K562 (cell line): ENCODE measurements at regions not wholly inside any gene's neighbourhood (a gene's known extent, or its start where the extent isn't known, plus 50 kb on each side); places are given as distances from the start of the nearest gene placed in this dataset.

Experiments used
- ATAC-seq: fragments of 200-7000 bp; cut with Tn5 transposase; 3 replicates; pipeline ENCODE4 v1.9.1; 2020; ENCODE audit warnings: moderate library complexity
- BruUV-seq: library from RNA; stranded (reverse); fragments of 400-500 nt; replicated peaks from 2 replicates; lab custom pipeline; 2021; lab: Mats Ljungman, UMichigan
- CTCF ChIA-PET: fragments of 300-600 bp; formaldehyde crosslinking; extraction: SDS; loops from one replicate; lab custom pipeline; 2021; ENCODE audit warnings: low intra/inter-chr PET ratio; lab: Yijun Ruan, JAX
- POLR2A ChIA-PET: fragments of 300-600, 350-650 bp; sonication (Branson Sonifier 250); formaldehyde crosslinking; extraction: SDS; loops from one replicate; lab custom pipeline; 2021; ENCODE audit warnings: antibody characterized with exemption, inconsistent platforms; lab: Yijun Ruan, JAX
- DNase-seq, 4 experiments: peaks; one replicate each; pipeline versions ENCODE4 v3.0.0 to v3.0.0-alpha.2; 2011 to 2018; ENCODE audit warnings: low spot score in 3 of 4, mixed read lengths in 3 of 4; ENCODE audit errors: extremely low read depth in 1 of 4
- FAIRE-seq: peaks from 2 replicates; lab custom pipeline; 2011; peaks lifted over from hg19 to GRCh38; lab: Jason Lieb, UNC
- H2AFZ ChIP-seq: 2 replicates; pipeline ENCODE4 v1.6.0; 2011; ENCODE audit warnings: low read depth, low read length, control low read depth, inconsistent platforms
- H3K27ac ChIP-seq: fragments of 200-600 bp; 3 replicates; pipeline ENCODE4 v1.8.0; 2011; ENCODE audit warnings: low read depth, mild to moderate bottlenecking, control low read depth, inconsistent platforms, low read length, moderate library complexity, mixed read lengths; ENCODE audit errors: extremely low read depth
- H3K27me3 ChIP-seq, 2 experiments: fragments of 300-600 bp in 1 of 2; 2 replicates in 1 of 2; 3 replicates in 1 of 2; pipeline versions ENCODE4 v1.6.0 to v1.8.0; 2011; ENCODE audit warnings: inconsistent platforms in 2 of 2, low read length in 2 of 2, mild to moderate bottlenecking in 1 of 2, mixed read lengths in 1 of 2, moderate library complexity in 1 of 2; ENCODE audit not compliant: control insufficient read depth in 2 of 2, insufficient read depth in 2 of 2
- H3K36me3 ChIP-seq: fragments of 300-600 bp; 3 replicates; pipeline ENCODE4 v1.8.0; 2011; ENCODE audit warnings: mild to moderate bottlenecking, low read length, inconsistent platforms; ENCODE audit not compliant: control insufficient read depth, insufficient read depth
- H3K4me1 ChIP-seq, 2 experiments: fragments of 200-600 bp in 1 of 2; replicated peaks in 1 of 2; 2 replicates in 1 of 2; 3 replicates in 1 of 2; pipeline versions ENCODE4 v1.5.1 to v1.8.0; 2011; ENCODE audit warnings: inconsistent platforms in 2 of 2, low read length in 2 of 2, mild to moderate bottlenecking in 1 of 2, mixed read lengths in 1 of 2, moderate library complexity in 1 of 2; ENCODE audit not compliant: control insufficient read depth in 2 of 2, insufficient read depth in 2 of 2
- H3K4me2 ChIP-seq: 2 replicates; pipeline ENCODE4 v1.6.1; 2011; ENCODE audit warnings: low read length, control low read depth, inconsistent platforms, mixed read lengths; ENCODE audit not compliant: insufficient read depth
- H3K4me3 ChIP-seq: fragments of 200-600 bp; sonication (generic), shearing (Covaris generic); 2 replicates; pipeline ENCODE4 v1.5.1; 2016; ENCODE audit warnings: control low read depth, inconsistent platforms
- H3K79me2 ChIP-seq: fragments of 200-600 bp; 3 replicates; pipeline ENCODE4 v1.8.0; 2011; ENCODE audit warnings: low read length, inconsistent platforms; ENCODE audit not compliant: control insufficient read depth, insufficient read depth
- H3K9ac ChIP-seq, 2 experiments: 2 replicates each; pipeline versions ENCODE4 v1.6.0 to v1.6.1; 2011; ENCODE audit warnings: low read depth in 2 of 2, low read length in 2 of 2, control low read depth in 1 of 2, inconsistent platforms in 1 of 2, mild to moderate bottlenecking in 1 of 2, mixed read lengths in 1 of 2; ENCODE audit not compliant: insufficient read depth in 1 of 2
- H3K9me1 ChIP-seq: one replicate; pipeline ENCODE4 v1.6.0; 2011; ENCODE audit warnings: inconsistent platforms, mild to moderate bottlenecking, low read length, moderate library complexity; ENCODE audit not compliant: control insufficient read depth, insufficient read depth
- H3K9me3 ChIP-seq: replicated peaks from 2 replicates; pipeline ENCODE4 v1.5.1; 2011; ENCODE audit warnings: low read depth, low read length, inconsistent platforms; ENCODE audit not compliant: control insufficient read depth, insufficient read depth
- H4K20me1 ChIP-seq: replicated peaks from 2 replicates; pipeline ENCODE4 v1.6.1; 2011; ENCODE audit warnings: low read length, inconsistent platforms, mixed read lengths; ENCODE audit not compliant: control insufficient read depth, insufficient read depth
- CHD1 ChIP-seq: fragments of 200-600 bp; sonication (generic); IDR thresholded peaks from one replicate; pipeline ENCODE4 v1.6.1; 2012; ENCODE audit warnings: mild to moderate bottlenecking, moderate library complexity, low read length, inconsistent platforms
- CREB1 ChIP-seq, 2 experiments: sonication (generic) in 1 of 2; formaldehyde crosslinking in 1 of 2; IDR thresholded peaks; 2 replicates each; pipeline versions ENCODE4 v1.6.1 to v1.8.0; 2012 to 2022; ENCODE audit warnings: inconsistent platforms in 1 of 2, mild to moderate bottlenecking in 1 of 2, missing genetic modification reagents in 1 of 2, moderate library complexity in 1 of 2
- ETV6 ChIP-seq, 3 experiments: fragments of 150-350 bp in 1 of 3; sonication (generic) in 1 of 3; formaldehyde crosslinking in 1 of 3; IDR thresholded peaks; 2 replicates each; pipeline versions ENCODE4 v1.6.1 to v1.8.0; 2014 to 2022; ENCODE audit warnings: borderline replicate concordance in 2 of 3, low read depth in 2 of 3, antibody characterized with exemption in 1 of 3, low read length in 1 of 3, mild to moderate bottlenecking in 1 of 3, missing genetic modification reagents in 1 of 3
- GATA2 ChIP-seq: sonication (generic); formaldehyde crosslinking; IDR thresholded peaks from 2 replicates; pipeline ENCODE4 v1.4.0; 2020; ENCODE audit warnings: mild to moderate bottlenecking, missing genetic modification reagents
- GTF2F1 ChIP-seq: IDR thresholded peaks from 2 replicates; pipeline ENCODE4 v1.6.1; 2011; ENCODE audit warnings: low read depth, low read length, improper control_type of control experiment
- HMG20B ChIP-seq: fragments of 250-450 bp; sonication (Bioruptor Pico); IDR thresholded peaks from 2 replicates; pipeline ENCODE4 v1.5.0; 2021; ENCODE audit warnings: mild to moderate bottlenecking
- HSF4 ChIP-seq: fragments of 250-450 bp; sonication (Bioruptor Pico); IDR thresholded peaks from 2 replicates; pipeline ENCODE4 v2.1.2; 2022; ENCODE audit warnings: mild to moderate bottlenecking, moderate library complexity, borderline replicate concordance
- IRF9 ChIP-seq: fragments of 450-650 bp; IDR thresholded peaks from 2 replicates; pipeline ENCODE4 v1.6.1; 2016; ENCODE audit warnings: missing biosample characterization, missing genetic modification characterization
- KLF13 ChIP-seq: fragments of 450-650 bp; IDR thresholded peaks from 2 replicates; pipeline ENCODE4 v1.6.1; 2016; ENCODE audit warnings: missing genetic modification characterization, low read depth, mild to moderate bottlenecking, missing compliant biosample characterization, moderate library complexity, borderline replicate concordance
- MYNN ChIP-seq, 2 experiments: sonication (generic); formaldehyde crosslinking in 1 of 2; IDR thresholded peaks; 2 replicates each; pipeline versions ENCODE4 v1.5.0 to v1.6.1; 2016 to 2020; ENCODE audit warnings: antibody characterized with exemption in 1 of 2, missing genetic modification reagents in 1 of 2
- THRAP3 ChIP-seq: fragments of 450-650 bp; IDR thresholded peaks from 2 replicates; pipeline ENCODE4 v1.6.1; 2016; ENCODE audit warnings: mild to moderate bottlenecking, inconsistent platforms, borderline replicate concordance
- XRCC3 ChIP-seq: fragments of 450-650 bp; IDR thresholded peaks from 2 replicates; pipeline ENCODE4 v1.6.1; 2017; ENCODE audit warnings: mild to moderate bottlenecking, moderate library complexity
- ZNF217 ChIP-seq: sonication (generic); formaldehyde crosslinking; IDR thresholded peaks from 2 replicates; pipeline ENCODE4 v1.8.0; 2022; ENCODE audit warnings: mild to moderate bottlenecking, missing genetic modification reagents
- ZNF507 ChIP-seq: conservative IDR thresholded peaks from 2 replicates; pipeline ENCODE4 v1.6.1; 2017; ENCODE audit warnings: missing genetic modification characterization, missing compliant biosample characterization
- ZSCAN32 ChIP-seq: fragments of 450-650 bp; formaldehyde crosslinking; IDR thresholded peaks from 2 replicates; pipeline ENCODE4 v1.4.0; 2020; ENCODE audit warnings: mild to moderate bottlenecking, moderate library complexity
- WGBS: fragments of 100-300 bp; shearing (Covaris generic); methylation state at CpG from one replicate; pipeline ENCODE4 v1.1.6; 2016; ENCODE audit warnings: low coverage, mixed read lengths; ENCODE audit not compliant: insufficient coverage; ENCODE audit errors: missing lambda C conversion rate; 5-methylcytosine and 5-hydroxymethylcytosine counted together
- in situ Hi-C: fragments of 300-500 bp; cut with MboI; formaldehyde crosslinking; loops from 4 replicates; pipeline ENCODE4 v1.15.0; 2018; ENCODE audit warnings: inconsistent platforms, mixed read lengths
- intact Hi-C: fragments of 100-400 bp; cut with micrococcal nuclease; formaldehyde crosslinking; loops from 2 replicates; pipeline ENCODE4 v1.14.2; 2022
- TF ChIP-seq, protein P1 (sequence below): fragments of 250-450 bp; sonication (Bioruptor Pico); IDR thresholded peaks from 2 replicates; pipeline ENCODE4 v1.8.0; 2021; ENCODE audit warnings: borderline replicate concordance, mild to moderate bottlenecking, moderate library complexity; ENCODE audit not compliant: poor library complexity, severe bottlenecking

- Histone ChIP-seq H3K79me2 (no peaks in the 10 kb centered on the region), H3K4me2 (no peak overlapping the region), H3K27me3 (no peaks in the 10 kb centered on the region), H3K4me1 (no peaks in the 10 kb centered on the region), H3K9ac (no peak overlapping the region), H4K20me1 (no peaks in the 10 kb centered on the region), H3K9me3 (no peaks in the 10 kb centered on the region), H3K9me1 (no peaks in the 10 kb centered on the region), H2AFZ (no peak overlapping the region), H3K36me3 (no peaks in the 10 kb centered on the region), H3K4me3 (no peak overlapping the region), H3K27ac (no peak overlapping the region)
- in situ Hi-C loops = no loop called here
- no peak for ATAC-seq
- no peak for DNase-seq
- WGBS = 0% methylated on average over 3 of the region's 3 CpGs
- intact Hi-C loops = no loop called here
- FAIRE-seq = no peak
- ChIA-PET POLR2A (no interaction called here), CTCF (no interaction called here)
- BruUV-seq = no TSS peak
- no peak for TF ChIP-seq THRAP3
- TF ChIP-seq ZSCAN32 = no peak
- TF ChIP-seq MYNN (IDR thresholded peaks at IDR 0.05) = no peak
- TF ChIP-seq MYNN (CRISPR knock-in tag; IDR thresholded peaks at IDR 0.05) = no peak
- TF ChIP-seq CHD1 = no peak
Measured at GRCh38 chr13:34255711-34256110, 437.8 kb downstream of the RFC3 start.

GRCh38 chr13:34256236-34256635 is 438.3 kb downstream of the RFC3 start:
- Histone ChIP-seq H3K79me2 (no peaks in the 10 kb centered on the region), H3K27me3 (no peaks in the 10 kb centered on the region), H3K4me1 (no peaks in the 10 kb centered on the region), H3K36me3 (no peaks in the 10 kb centered on the region), H3K4me2 (no peak overlapping the region), H2AFZ (no peak overlapping the region), H3K9me3 (no peaks in the 10 kb centered on the region), H3K9me1 (no peaks in the 10 kb centered on the region), H4K20me1 (no peaks in the 10 kb centered on the region), H3K4me3 (no peak overlapping the region), H3K27ac (no peak overlapping the region), H3K9ac (no peak overlapping the region)
- WGBS = no CpG with 5 or more reads among the region's 2 CpGs
- intact Hi-C loops = no loop called here
- ChIA-PET POLR2A (no interaction called here), CTCF (no interaction called here)
- no TSS peak for BruUV-seq
- no peak for ATAC-seq
- in situ Hi-C loops = no loop called here
- FAIRE-seq = no peak
- DNase-seq = no peak
- TF ChIP-seq GTF2F1 (no peak), XRCC3 (no peak), KLF13 (tag) (no peak), IRF9 (tag) (no peak), ETV6 (IDR thresholded peaks at IDR 0.05; ENCODE audit: borderline replicate concordance in 1 of 2, low read depth in 2 of 2, low read length in 1 of 2) (no peak), ETV6 (CRISPR knock-in tag; IDR thresholded peaks at IDR 0.05; ENCODE audit: borderline replicate concordance) (no peak), HSF4 (CRISPR knock-in tag) (no peak), CREB1 (IDR thresholded peaks at IDR 0.05) (no peak), CREB1 (CRISPR knock-in tag; IDR thresholded peaks at IDR 0.05) (no peak), HMG20B (CRISPR knock-in tag) (no peak), GATA2 (CRISPR knock-in tag) (no peak), ZNF507 (tag) (no peak), ZNF217 (no peak)
- TF ChIP-seq, protein P1, sequence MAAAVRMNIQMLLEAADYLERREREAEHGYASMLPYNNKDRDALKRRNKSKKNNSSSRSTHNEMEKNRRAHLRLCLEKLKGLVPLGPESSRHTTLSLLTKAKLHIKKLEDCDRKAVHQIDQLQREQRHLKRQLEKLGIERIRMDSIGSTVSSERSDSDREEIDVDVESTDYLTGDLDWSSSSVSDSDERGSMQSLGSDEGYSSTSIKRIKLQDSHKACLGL (CRISPR knock-in tag) = no peak
